Parathyroid adenoma (tissue), 2 donors: ENCODE measurements at regions not wholly inside any gene's neighbourhood (a gene's known extent, or its start where the extent isn't known, plus 50 kb on each side); places are given as distances from the start of the nearest gene placed in this dataset.

Experiments
- H2AFZ ChIP-seq: fragments of 300-600 bp; sonication (generic); one replicate; pipeline ENCODE4 v1.7.0; 2017; ENCODE audit warnings: antibody characterized with exemption, mild to moderate bottlenecking
- H3K27ac ChIP-seq: fragments of 300-600 bp; sonication (generic); one replicate; pipeline ENCODE4 v1.7.0; 2017
- H3K27me3 ChIP-seq: fragments of 300-600 bp; sonication (generic); one replicate; pipeline ENCODE4 v1.7.0; 2017; ENCODE audit warnings: low read length; ENCODE audit not compliant: control insufficient read depth, insufficient read depth
- H3K36me3 ChIP-seq: fragments of 300-600 bp; sonication (generic); one replicate; pipeline ENCODE4 v1.7.0; 2017; ENCODE audit warnings: low read length; ENCODE audit not compliant: control insufficient read depth, insufficient read depth
- H3K4me1 ChIP-seq: fragments of 300-600 bp; sonication (generic); one replicate; pipeline ENCODE4 v1.7.0; 2017; ENCODE audit warnings: control low read depth
- H3K4me2 ChIP-seq: fragments of 300-600 bp; sonication (generic); one replicate; pipeline ENCODE4 v1.7.0; 2017; ENCODE audit warnings: low read length
- H3K4me3 ChIP-seq: fragments of 300-600 bp; sonication (generic); one replicate; pipeline ENCODE4 v1.7.0; 2017; ENCODE audit warnings: low read depth, low read length
- H3K79me2 ChIP-seq: fragments of 300-600 bp; sonication (generic); one replicate; pipeline ENCODE4 v1.7.0; 2017; ENCODE audit warnings: control low read depth
- H3K9ac ChIP-seq: fragments of 300-600 bp; sonication (generic); one replicate; pipeline ENCODE4 v1.7.0; 2017; ENCODE audit warnings: mild to moderate bottlenecking
- H3K9me3 ChIP-seq: fragments of 300-600 bp; sonication (generic); one replicate; pipeline ENCODE4 v1.7.0; 2017; ENCODE audit warnings: low read length; ENCODE audit not compliant: control insufficient read depth
- CTCF ChIP-seq: fragments of 300-600 bp; sonication (generic); IDR thresholded peaks from one replicate; pipeline ENCODE4 v1.7.0; 2017; ENCODE audit warnings: antibody characterized with exemption, mild to moderate bottlenecking
- donor health status: primary hyperparathyroidism.

- no peak overlapping the region for H3K4me2 ChIP-seq
- no peak for TF ChIP-seq CTCF
- no peak overlapping the region for H3K4me3 ChIP-seq
- no peaks in the 10 kb centered on the region for H3K9me3 ChIP-seq
- H3K9ac ChIP-seq = no peak overlapping the region
- H3K27ac ChIP-seq = no peak overlapping the region
- H3K36me3 ChIP-seq = no peaks in the 10 kb centered on the region
- H2AFZ ChIP-seq = peak overlapping the region; percentile 80
- no peaks in the 10 kb centered on the region for H3K4me1 ChIP-seq
- H3K27me3 ChIP-seq = no peaks in the 10 kb centered on the region
- H3K79me2 ChIP-seq = no peaks in the 10 kb centered on the region
These were observed 266.7 kb upstream of the HMGA2 start for GRCh38 chr12:65557438-65558181.

- Histone ChIP-seq H3K36me3 (no peaks in the 10 kb centered on the region), H3K4me1 (no peaks in the 10 kb centered on the region), H3K9me3 (no peaks in the 10 kb centered on the region), H3K4me2 (no peak overlapping the region), H3K4me3 (no peak overlapping the region), H3K9ac (no peak overlapping the region), H3K27me3 (no peaks in the 10 kb centered on the region), H3K27ac (no peak overlapping the region), H3K79me2 (no peaks in the 10 kb centered on the region), H2AFZ (no peak overlapping the region)
- TF ChIP-seq CTCF = no peak
These were observed 264.0 kb upstream of the HMGA2 start for GRCh38 chr12:65560286-65560685.

GRCh38 chr12:65561798-65562382, 262.4 kb upstream of the HMGA2 start:
- no peak overlapping the region for H2AFZ ChIP-seq
- no peak overlapping the region for H3K4me2 ChIP-seq
- H3K27ac ChIP-seq = no peak overlapping the region
- no peaks in the 10 kb centered on the region for H3K36me3 ChIP-seq
- no peaks in the 10 kb centered on the region for H3K9me3 ChIP-seq
- no peak overlapping the region for H3K4me3 ChIP-seq
- no peaks in the 10 kb centered on the region for H3K27me3 ChIP-seq
- H3K79me2 ChIP-seq = no peaks in the 10 kb centered on the region
- TF ChIP-seq CTCF = no peak
- no peak overlapping the region for H3K9ac ChIP-seq
- no peaks in the 10 kb centered on the region for H3K4me1 ChIP-seq

GRCh38 chr12:65565601-65566560, 258.4 kb upstream of the HMGA2 start:
- H3K9ac ChIP-seq = no peak overlapping the region
- no peak overlapping the region for H3K4me2 ChIP-seq
- no peak overlapping the region for H2AFZ ChIP-seq
- no peaks in the 10 kb centered on the region for H3K36me3 ChIP-seq
- no peak for TF ChIP-seq CTCF
- no peaks in the 10 kb centered on the region for H3K27me3 ChIP-seq
- no peaks in the 10 kb centered on the region for H3K9me3 ChIP-seq
- H3K27ac ChIP-seq = no peak overlapping the region
- H3K79me2 ChIP-seq = no peaks in the 10 kb centered on the region
- no peak overlapping the region for H3K4me3 ChIP-seq
- H3K4me1 ChIP-seq = no peaks in the 10 kb centered on the region
